ENCODE measurements at regions not wholly inside any gene's neighbourhood (a gene's known extent, or its start where the extent isn't known, plus 50 kb on each side); places are given as distances from the start of the nearest gene placed in this dataset.
"Not testable (repeated sequence)": the region's sequence is repeated elsewhere in the genome, so short reads cannot be mapped to it uniquely, and the experiment has no call there.

GRCh38 chr1:238469146-238469631 is 578.5 kb upstream of the ZP4 start:
- no peak for DNase-seq (ENCODE audit: low spot score)

- DNase-seq (ENCODE audit: low spot score): no peak
Observed at GRCh38 chr1:238468068-238468467, 577.3 kb upstream of the ZP4 start.

- DNase-seq (ENCODE audit: low spot score): no peak
Observed at GRCh38 chr1:238466459-238466858, 575.7 kb upstream of the ZP4 start.

GRCh38 chr1:238465449-238465848 is 574.7 kb upstream of the ZP4 start:
- peak; percentile 63 for DNase-seq (ENCODE audit: low spot score)

GRCh38 chr1:238458899-238459298 is 568.2 kb upstream of the ZP4 start:
- DNase-seq (ENCODE audit: low spot score): no peak

- no peak for DNase-seq (ENCODE audit: low spot score)
Observed at GRCh38 chr1:238457610-238458009, 566.9 kb upstream of the ZP4 start.

- DNase-seq (ENCODE audit: low spot score): no peak
Observed at GRCh38 chr1:238451781-238452310, 561.1 kb upstream of the ZP4 start.

GRCh38 chr1:238450976-238451375 is 560.3 kb upstream of the ZP4 start:
- no peak for DNase-seq (ENCODE audit: low spot score)

GRCh38 chr1:238443687-238444086 is 553.0 kb upstream of the ZP4 start:
- no peak for DNase-seq (ENCODE audit: low spot score)

GRCh38 chr1:238439511-238439910 is 548.8 kb upstream of the ZP4 start:
- DNase-seq (ENCODE audit: low spot score): no peak

GRCh38 chr1:238438311-238439270 is 547.9 kb upstream of the ZP4 start:
- DNase-seq (ENCODE audit: low spot score): no peak

GRCh38 chr1:238429703-238430102 is 539.0 kb upstream of the ZP4 start:
- not testable (repeated sequence) for DNase-seq (ENCODE audit: low spot score)

- DNase-seq (ENCODE audit: low spot score): no peak
Observed at GRCh38 chr1:238419209-238419608, 528.5 kb upstream of the ZP4 start.

- DNase-seq (ENCODE audit: low spot score): no peak
Observed at GRCh38 chr1:238409932-238410331, 519.2 kb upstream of the ZP4 start.

GRCh38 chr1:238409191-238409850 is 518.6 kb upstream of the ZP4 start:
- no peak for DNase-seq (ENCODE audit: low spot score)

- DNase-seq (ENCODE audit: low spot score): no peak
Observed at GRCh38 chr1:238408737-238409136, 518.0 kb upstream of the ZP4 start.

GRCh38 chr1:238406098-238406860 is 515.6 kb upstream of the ZP4 start:
- DNase-seq (ENCODE audit: low spot score): no peak

GRCh38 chr1:238404921-238405320 is 514.2 kb upstream of the ZP4 start:
- DNase-seq (ENCODE audit: low spot score): no peak

GRCh38 chr1:238404481-238404880 is 513.8 kb upstream of the ZP4 start:
- no peak for DNase-seq (ENCODE audit: low spot score)

- DNase-seq (ENCODE audit: low spot score): no peak
Observed at GRCh38 chr1:238401144-238401543, 510.4 kb upstream of the ZP4 start.

GRCh38 chr1:238399558-238399957 is 508.8 kb upstream of the ZP4 start:
- DNase-seq (ENCODE audit: low spot score): no peak

GRCh38 chr1:238396140-238396539 is 505.4 kb upstream of the ZP4 start:
- DNase-seq (ENCODE audit: low spot score): no peak

Data from SK-N-DZ (cell line).